IMR-90 (cell line): ENCODE measurements at regions not wholly inside any gene's neighbourhood (a gene's known extent, or its start where the extent isn't known, plus 50 kb on each side); places are given as distances from the start of the nearest gene placed in this dataset.

Experiments
- ATAC-seq: fragments of 200-7000 bp; cut with Tn5 transposase; 2 replicates; pipeline ENCODE4 v1.9.1; 2020; ENCODE audit warnings: low read depth, mild to moderate bottlenecking, moderate library complexity
- BruUV-seq: library from RNA; stranded (reverse); fragments of 400-500 nt; replicated peaks from 2 replicates; lab custom pipeline; 2021; lab: Mats Ljungman, UMichigan
- CTCF ChIA-PET: fragments of 300-600 bp; formaldehyde crosslinking; extraction: SDS; loops from one replicate; lab custom pipeline; 2021; ENCODE audit warnings: antibody characterized with exemption; lab: Yijun Ruan, JAX
- POLR2A ChIA-PET: fragments of 300-600 bp; sonication (Branson Sonifier 250); formaldehyde crosslinking; loops from one replicate; lab custom pipeline; 2022; ENCODE audit warnings: antibody characterized with exemption; ENCODE audit not compliant: unreplicated experiment; lab: Charles Lee
- DNase-seq: peaks from one replicate; pipeline ENCODE4 v3.0.0; 2013
- H2AFZ ChIP-seq: replicated peaks from 2 replicates; pipeline ENCODE3; 2013; ENCODE audit warnings: low read length, mild to moderate bottlenecking; ENCODE audit not compliant: poor library complexity
- H2AK5ac ChIP-seq: 2 replicates; pipeline ENCODE4 v1.6.1; 2013; ENCODE audit warnings: low read depth, low read length, inconsistent platforms
- H2AK9ac ChIP-seq: replicated peaks from 2 replicates; pipeline ENCODE3; 2013; ENCODE audit warnings: mild to moderate bottlenecking, low read depth, low read length, moderate library complexity; ENCODE audit not compliant: poor library complexity
- H2BK120ac ChIP-seq: 2 replicates; pipeline ENCODE4 v1.6.1; 2013; ENCODE audit warnings: low read depth, low read length, inconsistent platforms
- H2BK15ac ChIP-seq: 3 replicates; pipeline ENCODE4 v1.6.1; 2013; ENCODE audit warnings: low read depth, low read length, inconsistent platforms
- H2BK20ac ChIP-seq: 2 replicates; pipeline ENCODE4 v1.6.1; 2013; ENCODE audit warnings: low read depth, mild to moderate bottlenecking, inconsistent platforms, low read length, moderate library complexity
- H2BK5ac ChIP-seq: 2 replicates; pipeline ENCODE4 v1.6.1; 2013; ENCODE audit warnings: mild to moderate bottlenecking, low read depth, low read length, inconsistent platforms; ENCODE audit not compliant: poor library complexity, severe bottlenecking
- H3K14ac ChIP-seq: replicated peaks from 2 replicates; pipeline ENCODE4 v1.6.1; 2013; ENCODE audit warnings: low read depth, low read length, inconsistent platforms
- H3K18ac ChIP-seq: 2 replicates; pipeline ENCODE4 v1.6.1; 2013; ENCODE audit warnings: low read depth, low read length, control low read depth
- H3K23ac ChIP-seq: 2 replicates; pipeline ENCODE4 v1.6.1; 2013; ENCODE audit warnings: low read depth, low read length, inconsistent platforms
- H3K27ac ChIP-seq: 2 replicates; pipeline ENCODE4 v1.5.1; 2013; ENCODE audit warnings: mild to moderate bottlenecking, control low read depth, low read length; ENCODE audit not compliant: insufficient read depth
- H3K27me3 ChIP-seq: 2 replicates; pipeline ENCODE4 v1.6.1; 2013; ENCODE audit warnings: low read length; ENCODE audit not compliant: control insufficient read depth, insufficient read depth
- H3K36me3 ChIP-seq: 2 replicates; pipeline ENCODE4 v1.6.1; 2013; ENCODE audit warnings: low read length, mixed read lengths; ENCODE audit not compliant: control insufficient read depth, insufficient read depth
- H3K4ac ChIP-seq: 2 replicates; pipeline ENCODE4 v1.6.1; 2013; ENCODE audit warnings: low read depth, low read length, inconsistent platforms
- H3K4me1 ChIP-seq: 2 replicates; pipeline ENCODE4 v1.6.1; 2013; ENCODE audit warnings: low read length, mixed read lengths; ENCODE audit not compliant: control insufficient read depth, insufficient read depth
- H3K4me2 ChIP-seq: 2 replicates; pipeline ENCODE4 v1.6.1; 2013; ENCODE audit warnings: low read depth, mild to moderate bottlenecking, control low read depth, low read length, moderate library complexity
- H3K4me3 ChIP-seq: 2 replicates; pipeline ENCODE4 v1.5.1; 2013; ENCODE audit warnings: low read depth, mild to moderate bottlenecking, control low read depth, low read length, moderate library complexity; ENCODE audit not compliant: insufficient read depth
- H3K56ac ChIP-seq: 2 replicates; pipeline ENCODE4 v1.6.1; 2013; ENCODE audit warnings: low read length, inconsistent platforms; ENCODE audit not compliant: insufficient read depth; ENCODE audit errors: extremely low read depth
- H3K79me1 ChIP-seq, 2 experiments: 2 replicates each; pipeline ENCODE4 v1.6.1; 2013; ENCODE audit warnings: low read length in 2 of 2, inconsistent platforms in 1 of 2, low read depth in 1 of 2
- H3K9ac ChIP-seq: 2 replicates; pipeline ENCODE4 v1.6.1; 2013; ENCODE audit warnings: low read depth, low read length, control low read depth
- H3K9me1 ChIP-seq: 2 replicates; pipeline ENCODE4 v1.6.1; 2013; ENCODE audit warnings: low read length, inconsistent platforms; ENCODE audit not compliant: insufficient read depth
- H3K9me3 ChIP-seq: 2 replicates; pipeline ENCODE4 v1.6.1; 2013; ENCODE audit warnings: low read length; ENCODE audit not compliant: control insufficient read depth, insufficient read depth
- H4K20me1 ChIP-seq: 2 replicates; pipeline ENCODE4 v1.6.1; 2013; ENCODE audit warnings: low read length, inconsistent platforms; ENCODE audit not compliant: insufficient read depth
- H4K5ac ChIP-seq: 2 replicates; pipeline ENCODE4 v1.6.1; 2013; ENCODE audit warnings: mild to moderate bottlenecking, low read depth, low read length, control low read depth
- H4K8ac ChIP-seq, 2 experiments: 2 replicates each; pipeline ENCODE4 v1.6.1; 2013; ENCODE audit warnings: low read depth in 2 of 2, low read length in 2 of 2, control low read depth in 1 of 2, inconsistent platforms in 1 of 2
- H4K91ac ChIP-seq: 2 replicates; pipeline ENCODE4 v1.6.1; 2013; ENCODE audit warnings: low read depth, low read length, inconsistent platforms; ENCODE audit not compliant: insufficient read depth
- BHLHE40 ChIP-seq: fragments of 150-350 bp; IDR thresholded peaks from 2 replicates; pipeline ENCODE4 v1.6.1; 2016; ENCODE audit warnings: mild to moderate bottlenecking, low read depth, low read length
- CEBPB ChIP-seq: IDR thresholded peaks from 2 replicates; pipeline ENCODE4 v1.6.1; 2012; ENCODE audit warnings: low read depth, low read length, improper control_type of control experiment
- CHD1 ChIP-seq: IDR thresholded peaks from 2 replicates; pipeline ENCODE4 v1.6.1; 2012; ENCODE audit warnings: low read depth, low read length, improper control_type of control experiment
- CTCF ChIP-seq: conservative IDR thresholded peaks from 2 replicates; pipeline ENCODE4 v1.5.1; 2012; ENCODE audit warnings: mild to moderate bottlenecking, low read depth, low read length, improper control_type of control experiment
- ELK1 ChIP-seq: fragments of 150-350 bp; IDR thresholded peaks from 2 replicates; pipeline ENCODE4 v1.6.1; 2016; ENCODE audit warnings: low read depth, mild to moderate bottlenecking, low read length, moderate library complexity, borderline replicate concordance
- MAFK ChIP-seq: IDR thresholded peaks from 2 replicates; pipeline ENCODE4 v1.6.1; 2012; ENCODE audit warnings: low read depth, low read length, improper control_type of control experiment
- MAZ ChIP-seq: IDR thresholded peaks from 2 replicates; pipeline ENCODE4 v1.6.1; 2012; ENCODE audit warnings: low read depth, mild to moderate bottlenecking, low read length, improper control_type of control experiment, moderate library complexity, borderline replicate concordance
- MXI1 ChIP-seq: IDR thresholded peaks from 2 replicates; pipeline ENCODE4 v1.6.1; 2012; ENCODE audit warnings: low read depth, mild to moderate bottlenecking, low read length, moderate library complexity, borderline replicate concordance
- NFE2L2 ChIP-seq: fragments of 150-350 bp; IDR thresholded peaks from 2 replicates; pipeline ENCODE4 v1.6.1; 2016; ENCODE audit warnings: low read depth, mild to moderate bottlenecking, low read length
- POLR2A ChIP-seq: IDR thresholded peaks from 2 replicates; pipeline ENCODE4 v1.6.1; 2012; ENCODE audit warnings: mild to moderate bottlenecking, low read depth, low read length
- RAD21 ChIP-seq: IDR thresholded peaks from 2 replicates; pipeline ENCODE4 v1.6.1; 2012; ENCODE audit warnings: low read length, improper control_type of control experiment
- RCOR1 ChIP-seq: IDR thresholded peaks from 2 replicates; pipeline ENCODE4 v1.6.1; 2012; ENCODE audit warnings: mild to moderate bottlenecking, low read length, improper control_type of control experiment; ENCODE audit not compliant: insufficient replicate concordance
- SMC3 ChIP-seq: fragments of 150-350 bp; IDR thresholded peaks from 2 replicates; pipeline ENCODE4 v1.6.1; 2016; ENCODE audit warnings: low read depth, mild to moderate bottlenecking, antibody characterized with exemption, low read length, moderate library complexity
- dilution Hi-C: fragments of 300-500 bp; cut with HindIII; formaldehyde crosslinking; loops from one replicate; pipeline ENCODE4 v1.14.3; 2018; ENCODE audit warnings: low sequenced_read_pairs; ENCODE audit not compliant: unreplicated experiment
- in situ Hi-C: fragments of 300-500 bp; cut with MboI; formaldehyde crosslinking; loops from 3 replicates; pipeline ENCODE4 v1.14.3; 2019; ENCODE audit warnings: low sequenced_read_pairs, inconsistent platforms, mixed read lengths
- intact Hi-C: fragments of 100-400 bp; cut with micrococcal nuclease; formaldehyde crosslinking; loops from 2 replicates; pipeline ENCODE4 v1.10.0; 2022

GRCh38 chr12:115693970-115694369 lies 583.5 kb downstream of the MED13L start:
- H3K4me3 ChIP-seq: no peak overlapping the region
- no peak for TF ChIP-seq MAZ
- TF ChIP-seq CHD1: no peak
- TF ChIP-seq ELK1: no peak
- no peak for TF ChIP-seq CTCF
- no peak for TF ChIP-seq SMC3
- TF ChIP-seq MAFK: no peak
- TF ChIP-seq POLR2A: no peak
- no peak for TF ChIP-seq RCOR1
- TF ChIP-seq RAD21: no peak
- TF ChIP-seq NFE2L2: no peak
- no peak for TF ChIP-seq MXI1
- no peak for TF ChIP-seq BHLHE40
- TF ChIP-seq CEBPB: no peak
- no peak overlapping the region for H4K8ac ChIP-seq
- no peaks in the 10 kb centered on the region for H3K9me1 ChIP-seq
- H3K79me1 ChIP-seq: no peaks in the 10 kb centered on the region
- dilution Hi-C loops (no loop called here), intact Hi-C loops (no loop called here), in situ Hi-C loops (no loop called here)
- H4K20me1 ChIP-seq: no peaks in the 10 kb centered on the region
- H2AK9ac ChIP-seq: no peak overlapping the region
- ATAC-seq (no peak), DNase-seq (no peak)
- H4K5ac ChIP-seq: no peak overlapping the region
- no peak overlapping the region for H3K9ac ChIP-seq
- no peak overlapping the region for H3K18ac ChIP-seq
- H3K4me1 ChIP-seq: no peaks in the 10 kb centered on the region
- H3K56ac ChIP-seq: no peak overlapping the region
- peaks cover 2% of the 10 kb centered on the region; the same call in 1 of the 2 replicates for H3K27me3 ChIP-seq
- no peak overlapping the region for H3K4ac ChIP-seq
- POLR2A ChIA-PET: no interaction called here
- H3K4me2 ChIP-seq: no peak overlapping the region
- no peak overlapping the region for H2BK5ac ChIP-seq
- no TSS peak for BruUV-seq
- no peak overlapping the region for H3K27ac ChIP-seq
- no peak overlapping the region for H2BK120ac ChIP-seq
- CTCF ChIA-PET: interaction anchor here (0.5 kb wide), 1 partner anchor 294 kb away, joined by 4 read pairs; no protein-coding TSS in a partner anchor
- no peak overlapping the region for H2AFZ ChIP-seq
- H4K91ac ChIP-seq: no peak overlapping the region
- no peak overlapping the region for H2BK20ac ChIP-seq
- H3K36me3 ChIP-seq: no peaks in the 10 kb centered on the region
- H3K9me3 ChIP-seq: no peaks in the 10 kb centered on the region
- no peak overlapping the region for H3K14ac ChIP-seq
- no peak overlapping the region for H2AK5ac ChIP-seq
- no peak overlapping the region for H3K23ac ChIP-seq
- no peak overlapping the region for H2BK15ac ChIP-seq
